DOHH2 (cell line): ENCODE measurements at regions not wholly inside any gene's neighbourhood (a gene's known extent, or its start where the extent isn't known, plus 50 kb on each side); places are given as distances from the start of the nearest gene placed in this dataset.

Experiments used
- H3F3A ChIP-seq: fragments of 200-600 bp; sonication (generic), shearing (Covaris generic); 2 replicates; pipeline ENCODE4 v1.6.0; 2016; ENCODE audit warnings: antibody characterized with exemption, mild to moderate bottlenecking; ENCODE audit not compliant: control insufficient read depth, insufficient read depth
- H3K27ac ChIP-seq: fragments of 200-600 bp; sonication (generic); 2 replicates; pipeline ENCODE4 v1.5.1; 2014; ENCODE audit warnings: low read depth, mild to moderate bottlenecking, low read length, moderate library complexity
- H3K27me3 ChIP-seq: fragments of 200-600 bp; sonication (generic); 2 replicates; pipeline ENCODE4 v1.6.1; 2014; ENCODE audit warnings: mild to moderate bottlenecking, low read length, mixed read lengths; ENCODE audit not compliant: control insufficient read depth
- H3K36me3 ChIP-seq: fragments of 200-600 bp; sonication (generic); 2 replicates; pipeline ENCODE4 v1.6.1; 2014; ENCODE audit warnings: mild to moderate bottlenecking, low read length, moderate library complexity, mixed read lengths; ENCODE audit not compliant: control insufficient read depth
- H3K4me1 ChIP-seq: fragments of 200-600 bp; sonication (generic); 2 replicates; pipeline ENCODE4 v1.6.1; 2014; ENCODE audit warnings: mild to moderate bottlenecking, low read length, mixed read lengths; ENCODE audit not compliant: control insufficient read depth
- H3K4me2 ChIP-seq: fragments of 200-600 bp; sonication (generic); 2 replicates; pipeline ENCODE4 v1.6.0; 2014; ENCODE audit warnings: mild to moderate bottlenecking, low read length, moderate library complexity
- H3K4me3 ChIP-seq: fragments of 200-600 bp; sonication (generic); 2 replicates; pipeline ENCODE4 v1.5.1; 2014; ENCODE audit warnings: mild to moderate bottlenecking, low read length, mixed read lengths
- H3K79me2 ChIP-seq: fragments of 200-600 bp; sonication (generic); 2 replicates; pipeline ENCODE4 v1.6.1; 2014; ENCODE audit warnings: mild to moderate bottlenecking, low read length, mixed read lengths; ENCODE audit not compliant: control insufficient read depth
- H3K9me2 ChIP-seq: fragments of 200-600 bp; sonication (generic); replicated peaks from 2 replicates; pipeline ENCODE4 v1.6.1; 2014; ENCODE audit warnings: mild to moderate bottlenecking, low read length, mixed read lengths; ENCODE audit not compliant: control insufficient read depth
- H3K9me3 ChIP-seq: fragments of 200-600 bp; sonication (generic); 2 replicates; pipeline ENCODE4 v1.6.1; 2014; ENCODE audit warnings: antibody characterized with exemption, low read length, mixed read lengths; ENCODE audit not compliant: control insufficient read depth, insufficient read depth
- H4K20me1 ChIP-seq: fragments of 200-600 bp; sonication (generic); 2 replicates; pipeline ENCODE4 v1.6.0; 2014; ENCODE audit warnings: low read depth, mild to moderate bottlenecking, antibody characterized with exemption, low read length, moderate library complexity; ENCODE audit not compliant: control insufficient read depth, insufficient read depth
- CTCF ChIP-seq: fragments of 200-600 bp; sonication (generic); IDR thresholded peaks from one replicate; pipeline ENCODE4 v1.5.1; 2014; ENCODE audit warnings: antibody characterized with exemption, mild to moderate bottlenecking, low read depth, low read length; ENCODE audit not compliant: poor library complexity, severe bottlenecking
- EZH2phosphoT487 ChIP-seq: fragments of 200-600 bp; sonication (generic); IDR thresholded peaks from 2 replicates; pipeline ENCODE4 v1.6.1; 2017; ENCODE audit warnings: borderline replicate concordance, mild to moderate bottlenecking, antibody characterized with exemption, low read length, moderate library complexity, mixed read lengths

GRCh38 chr11:86132667-86133249 is 63.9 kb upstream of the PICALM start:
- Histone ChIP-seq H3K27ac (no peak overlapping the region), H3K4me3 (no peak overlapping the region), H3K9me2 (no peaks in the 10 kb centered on the region), H3K27me3 (no peaks in the 10 kb centered on the region), H3K9me3 (no peaks in the 10 kb centered on the region), H3K79me2 (no peaks in the 10 kb centered on the region), H4K20me1 (no peaks in the 10 kb centered on the region), H3K4me1 (no peaks in the 10 kb centered on the region), H3K4me2 (no peak overlapping the region), H3F3A (no peaks in the 10 kb centered on the region), H3K36me3 (no peaks in the 10 kb centered on the region)
- TF ChIP-seq EZH2phosphoT487 (no peak), CTCF (no peak)

GRCh38 chr11:86129740-86130540 is 61.1 kb upstream of the PICALM start:
- H3K9me2 ChIP-seq: no peaks in the 10 kb centered on the region
- no peaks in the 10 kb centered on the region for H3K9me3 ChIP-seq
- no peak overlapping the region for H3K4me2 ChIP-seq
- H3K27ac ChIP-seq: no peak overlapping the region
- H3F3A ChIP-seq: no peaks in the 10 kb centered on the region
- TF ChIP-seq CTCF: no peak
- TF ChIP-seq EZH2phosphoT487: no peak
- no peaks in the 10 kb centered on the region for H3K27me3 ChIP-seq
- H3K4me1 ChIP-seq: no peaks in the 10 kb centered on the region
- no peak overlapping the region for H3K4me3 ChIP-seq
- H3K79me2 ChIP-seq: no peaks in the 10 kb centered on the region
- H3K36me3 ChIP-seq: no peaks in the 10 kb centered on the region
- H4K20me1 ChIP-seq: no peaks in the 10 kb centered on the region

GRCh38 chr11:86128914-86129313 is 60.0 kb upstream of the PICALM start:
- H3F3A ChIP-seq: no peaks in the 10 kb centered on the region
- no peaks in the 10 kb centered on the region for H3K27me3 ChIP-seq
- no peak overlapping the region for H3K4me3 ChIP-seq
- no peaks in the 10 kb centered on the region for H3K4me1 ChIP-seq
- no peak overlapping the region for H3K27ac ChIP-seq
- no peaks in the 10 kb centered on the region for H3K79me2 ChIP-seq
- no peak for TF ChIP-seq EZH2phosphoT487
- TF ChIP-seq CTCF: no peak
- no peaks in the 10 kb centered on the region for H3K9me2 ChIP-seq
- H3K4me2 ChIP-seq: no peak overlapping the region
- H3K9me3 ChIP-seq: no peaks in the 10 kb centered on the region
- no peaks in the 10 kb centered on the region for H4K20me1 ChIP-seq
- no peaks in the 10 kb centered on the region for H3K36me3 ChIP-seq
